Activated CD8-positive, alpha-beta memory T cell treated with anti-CD3 and anti-CD28 coated beads, Interleukin-2, amount 50 U/mL, for 1 hour (primary cell): ENCODE measurements at regions not wholly inside any gene's neighbourhood (a gene's known extent, or its start where the extent isn't known, plus 50 kb on each side); places are given as distances from the start of the nearest gene placed in this dataset.
"Not testable (repeated sequence)": the region's sequence is repeated elsewhere in the genome, so short reads cannot be mapped to it uniquely, and the experiment has no call there.

ENCODE experiments used
- DNase-seq: peaks from one replicate; pipeline ENCODE4 v3.0.0-alpha.2; 2020; ENCODE audit errors: extremely low read depth

DNA sequence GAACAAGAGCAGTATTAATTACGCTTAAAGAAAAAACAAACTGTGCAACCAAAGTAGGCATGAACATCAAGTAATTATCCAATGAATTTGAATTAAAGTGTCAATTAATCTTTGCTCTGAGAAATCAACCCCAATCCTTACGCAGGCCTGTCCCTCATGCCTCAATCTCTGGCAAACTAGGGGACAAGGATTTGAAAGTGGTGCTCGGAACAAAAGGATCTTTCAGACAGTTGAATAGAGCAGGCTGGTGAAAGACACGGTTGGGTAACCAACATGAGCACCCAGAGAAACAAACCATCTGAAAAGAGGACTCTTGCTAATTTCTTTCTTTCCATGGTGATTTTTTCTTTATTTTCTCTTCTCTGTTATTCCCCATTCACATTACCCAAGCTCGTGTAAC, 203.5 kb upstream of the PHF14 start:
- no peak for DNase-seq

- no peak for DNase-seq
These were observed 200.2 kb upstream of the PHF14 start for GRCh38 chr7:10773430-10773829.

DNA sequence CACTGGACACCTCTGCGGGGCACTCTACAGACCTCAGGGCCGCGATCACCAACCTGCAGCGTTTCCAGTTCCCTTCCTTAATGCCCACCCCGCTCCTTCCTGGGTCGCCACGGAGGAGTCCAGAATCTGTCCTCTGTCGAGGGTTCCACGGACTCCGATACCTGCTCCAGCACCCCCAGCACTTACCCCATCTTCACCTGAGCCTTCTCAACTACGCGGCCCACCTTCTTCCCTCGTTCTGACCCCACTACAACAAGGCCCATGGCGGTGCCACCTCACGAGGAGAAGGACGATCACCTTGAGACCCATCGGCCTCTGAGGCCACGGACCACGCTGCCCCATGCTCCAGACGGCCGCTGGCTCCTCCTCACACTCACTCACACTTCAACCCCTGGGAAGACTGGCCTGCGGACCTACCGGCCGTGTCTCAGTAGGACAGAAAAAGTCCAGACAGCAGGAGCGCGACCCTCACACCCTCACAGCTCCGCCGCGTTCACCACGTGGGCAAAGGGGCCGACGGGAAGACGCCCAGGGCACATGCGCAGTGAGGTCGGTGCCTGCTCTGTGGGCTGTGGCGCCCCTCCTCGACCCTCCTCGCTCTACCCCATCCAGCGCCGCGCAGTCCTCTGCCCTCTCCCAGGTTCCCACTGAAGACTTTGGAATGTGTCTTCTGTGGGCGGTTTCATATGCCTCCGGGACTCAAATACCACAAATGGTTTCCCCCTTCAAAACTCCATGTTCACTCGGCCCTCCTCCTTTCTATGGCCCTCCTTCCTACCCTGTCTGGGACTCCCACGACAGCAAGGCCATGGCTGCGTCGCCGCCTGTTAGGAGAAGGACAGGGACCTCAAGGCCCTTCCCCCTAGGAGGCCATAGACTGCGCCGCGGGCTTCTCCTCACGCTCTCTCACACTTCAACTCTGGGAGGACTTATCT, 193.9 kb upstream of the PHF14 start:
- DNase-seq = no peak

- DNase-seq = no peak
These were observed 193.3 kb upstream of the PHF14 start for GRCh38 chr7:10780400-10780747.

DNA sequence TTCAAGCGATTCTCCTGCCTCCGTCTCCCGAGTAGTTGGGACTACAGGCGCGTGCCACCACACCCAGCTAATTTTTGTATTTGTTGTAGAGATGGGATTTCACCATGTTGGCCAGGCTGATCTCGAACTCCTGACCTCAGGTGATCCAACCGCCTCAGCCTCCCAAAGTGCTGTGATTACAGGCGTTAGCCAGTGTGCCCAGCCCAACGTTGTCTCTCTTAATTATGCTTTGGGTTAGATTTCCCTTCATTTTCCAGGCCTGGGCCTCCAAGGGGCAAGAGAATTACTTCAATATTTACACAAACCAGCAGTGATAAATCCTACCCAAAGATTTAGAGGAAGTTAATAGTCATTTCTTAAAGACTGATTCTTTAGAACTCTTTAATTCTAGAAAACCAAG, 186.7 kb upstream of the PHF14 start:
- not testable (repeated sequence) for DNase-seq

- no peak for DNase-seq
These were observed 184.5 kb upstream of the PHF14 start for GRCh38 chr7:10789170-10789569.

- DNase-seq = no peak
These were observed 182.8 kb upstream of the PHF14 start for GRCh38 chr7:10790910-10791309.

DNA sequence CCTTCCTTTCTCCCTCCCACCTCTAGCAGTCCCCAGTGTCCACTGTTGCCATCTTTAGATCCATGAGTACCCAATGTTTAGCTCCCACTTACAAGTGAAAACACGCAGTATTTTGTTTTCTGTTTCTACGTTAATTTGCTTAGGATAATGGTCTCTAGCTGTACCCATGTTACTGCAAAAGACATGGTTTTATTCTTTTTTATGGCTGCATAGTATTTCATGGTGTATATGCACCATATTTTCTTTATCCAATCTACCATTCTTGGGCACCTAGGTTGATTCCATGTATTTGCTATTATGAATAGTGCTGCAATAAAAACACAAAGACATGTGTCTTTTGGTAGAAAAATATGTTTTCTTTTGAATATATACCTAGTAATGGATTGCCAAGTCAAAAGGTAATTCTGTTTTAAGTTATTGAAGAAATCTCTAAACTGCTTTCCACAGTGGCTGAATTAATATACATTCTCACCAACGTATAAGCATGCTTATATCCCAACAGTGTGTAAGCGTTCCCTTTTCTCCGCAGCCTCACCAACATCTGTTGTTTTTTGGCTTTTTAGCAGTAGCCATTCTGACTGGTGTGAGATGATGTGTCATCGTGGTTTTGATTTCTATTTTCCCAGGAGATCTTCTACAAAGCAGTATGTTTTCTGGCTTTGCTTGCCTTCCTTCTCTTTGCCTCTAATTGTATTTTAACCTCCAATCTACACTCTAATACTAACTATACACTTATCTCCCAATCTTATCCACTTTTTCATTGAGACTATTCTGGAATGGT, 179.5 kb upstream of the PHF14 start:
- no peak for DNase-seq

DNA sequence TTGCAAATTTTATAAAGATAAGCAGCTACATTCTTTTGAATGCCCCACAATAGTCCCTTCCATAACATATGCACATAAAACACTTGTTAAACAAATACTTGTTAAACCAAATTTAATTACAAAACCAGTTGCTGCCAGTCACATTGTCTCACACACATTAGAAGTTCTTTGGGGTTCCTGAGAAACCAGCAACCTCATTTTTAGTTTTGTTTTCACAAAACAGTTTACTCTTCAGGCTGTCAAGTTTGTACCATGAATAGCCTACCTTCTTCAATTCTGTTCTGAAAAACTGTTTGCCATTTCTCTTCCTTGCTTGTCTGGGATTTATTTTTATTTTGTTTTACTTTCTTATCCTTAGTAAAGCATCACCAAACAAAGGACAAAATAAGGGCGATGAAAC, 176.5 kb upstream of the PHF14 start:
- no peak for DNase-seq

DNA sequence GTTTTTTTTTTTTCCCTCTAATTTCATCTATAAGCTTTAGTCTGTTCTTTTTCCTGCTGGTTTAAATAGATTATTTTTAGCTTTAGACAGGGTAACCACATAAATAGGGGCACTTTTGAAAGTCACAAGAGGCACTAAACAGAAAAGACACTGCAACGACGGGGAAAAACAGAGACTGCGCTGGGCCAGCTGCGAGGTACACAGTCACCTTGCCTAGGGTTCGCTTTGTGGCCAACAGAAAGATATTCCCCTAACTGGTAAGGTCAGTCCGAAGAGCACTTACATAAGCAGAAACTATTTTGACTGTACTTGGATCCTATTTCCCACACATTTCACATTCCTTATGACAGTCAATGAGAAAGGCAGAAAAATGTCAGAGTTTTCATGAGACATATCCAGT, 175.6 kb upstream of the PHF14 start:
- DNase-seq = no peak

- DNase-seq = no peak
These were observed 174.2 kb upstream of the PHF14 start for GRCh38 chr7:10799475-10799874.

DNA sequence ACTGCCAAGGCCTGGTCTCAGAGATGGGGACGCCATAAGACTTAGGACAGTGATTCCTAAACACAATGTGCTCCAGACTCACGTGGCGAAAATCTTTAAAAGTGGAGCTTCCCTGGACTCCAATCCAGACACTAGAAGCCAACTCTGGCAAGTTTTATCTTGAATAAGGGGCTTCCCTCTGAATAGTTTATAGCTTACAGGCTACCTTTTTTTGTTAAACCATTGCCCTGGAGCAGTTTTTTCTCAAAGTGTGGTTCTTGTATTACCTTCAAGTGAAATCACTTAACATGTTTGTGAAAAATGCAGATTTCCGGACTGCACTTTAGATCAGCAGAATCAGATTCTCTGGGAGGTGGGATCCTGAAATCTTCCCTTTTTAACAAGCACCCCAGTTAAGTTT, 171.7 kb upstream of the PHF14 start:
- no peak for DNase-seq

GRCh38 chr7:10802526-10802925, 171.1 kb upstream of the PHF14 start:
- DNase-seq = no peak

GRCh38 chr7:10803720-10804119, 170.0 kb upstream of the PHF14 start:
- DNase-seq = no peak

DNA sequence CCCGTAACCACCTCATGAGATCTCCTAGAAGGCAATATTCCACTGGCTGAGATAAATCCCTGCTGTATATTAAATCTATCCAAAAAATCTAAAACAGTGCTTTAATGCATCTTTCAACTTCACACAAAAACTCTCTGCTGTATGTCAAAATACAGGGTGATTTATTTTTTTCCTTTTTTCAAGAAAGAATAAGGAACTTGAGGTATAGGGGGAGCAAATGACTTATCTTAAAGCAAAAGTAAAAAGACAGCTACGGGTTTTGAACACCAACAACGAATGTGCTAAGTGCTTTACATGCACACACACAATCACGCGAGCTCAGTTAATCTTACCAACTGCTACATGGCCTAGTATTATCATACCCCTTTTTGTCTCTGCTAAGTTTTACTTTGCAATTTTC, 168.9 kb upstream of the PHF14 start:
- no peak for DNase-seq

- no peak for DNase-seq
These were observed 158.1 kb upstream of the PHF14 start for GRCh38 chr7:10815546-10815945.

GRCh38 chr7:10821156-10821555, 152.5 kb upstream of the PHF14 start:
- no peak for DNase-seq

DNA sequence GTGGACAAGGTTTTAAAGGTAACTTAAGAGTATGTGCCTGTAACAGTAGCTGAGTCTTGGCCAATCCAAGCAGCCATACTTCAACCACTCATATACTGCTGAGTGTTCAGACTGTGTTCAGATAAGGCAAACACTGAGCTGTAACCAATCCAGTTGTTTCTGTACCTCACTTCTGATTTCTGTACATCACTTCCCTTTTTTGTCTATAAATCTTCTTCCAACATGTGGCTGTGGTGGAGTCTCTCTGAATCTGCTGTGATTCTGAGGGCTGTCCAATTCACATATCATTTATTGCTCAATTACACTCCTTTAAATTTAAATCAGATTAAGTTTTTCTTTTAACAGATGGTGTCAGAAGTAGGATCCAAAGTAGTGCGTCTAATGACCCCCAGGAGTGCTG, 149.5 kb upstream of the PHF14 start:
- no peak for DNase-seq

DNA sequence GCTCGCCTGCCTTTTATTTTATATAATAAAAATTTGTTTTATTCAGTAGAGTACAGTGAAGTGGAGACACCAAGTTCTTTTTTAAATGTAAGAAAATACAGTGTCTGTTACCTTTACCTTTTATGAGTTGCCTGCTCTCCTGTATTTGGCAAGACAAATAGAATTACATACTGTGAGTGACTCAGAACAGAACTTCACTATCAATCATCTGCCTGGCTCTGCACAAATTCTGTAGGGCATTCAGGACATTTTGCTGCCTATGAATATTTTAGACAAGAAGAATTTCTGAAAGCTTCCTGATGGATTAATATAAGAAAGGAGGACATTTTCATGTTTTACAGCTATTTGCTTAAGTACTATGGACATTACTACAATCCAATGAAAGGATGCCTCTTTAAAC, 135.4 kb upstream of the PHF14 start:
- no peak for DNase-seq

DNA sequence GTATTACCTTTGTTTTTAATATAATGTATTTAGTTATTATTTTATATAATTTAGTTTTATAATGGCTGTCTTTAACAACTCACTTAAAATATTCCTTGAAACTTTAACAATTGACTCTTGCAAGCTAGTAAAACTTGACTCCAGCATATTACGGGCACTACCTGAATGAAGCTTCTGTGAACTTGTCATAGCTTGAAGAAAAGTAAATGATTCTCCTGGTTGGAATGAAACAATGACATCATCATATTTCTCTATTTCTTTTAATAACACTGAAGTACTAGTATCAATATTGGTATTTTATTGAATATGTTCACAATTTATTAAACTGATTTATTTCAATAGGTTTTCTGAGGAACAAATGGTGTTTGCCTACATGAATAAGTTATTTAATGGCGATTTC, 128.4 kb upstream of the PHF14 start:
- DNase-seq = no peak

GRCh38 chr7:10855583-10855982, 118.1 kb upstream of the PHF14 start:
- DNase-seq = no peak

DNA sequence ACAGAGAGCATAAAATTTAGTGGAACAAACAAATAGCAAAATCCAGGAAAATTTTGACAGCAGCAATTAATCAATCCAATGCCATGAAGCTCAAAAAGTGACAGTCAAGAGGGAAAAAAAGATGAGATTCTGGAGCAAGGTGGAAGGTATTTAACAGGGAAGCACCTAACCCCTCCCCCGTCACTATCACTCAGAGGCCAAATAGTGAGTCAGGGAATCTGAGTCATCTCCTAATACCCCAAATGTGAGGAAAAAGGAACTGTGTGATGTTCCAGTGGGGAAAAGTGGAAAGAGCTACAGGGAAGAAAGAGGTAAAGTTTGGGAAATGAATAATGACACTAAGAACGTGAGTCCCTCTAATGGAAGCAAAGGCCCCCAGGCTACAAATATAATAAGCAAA, 113.2 kb upstream of the PHF14 start:
- no peak for DNase-seq

DNA sequence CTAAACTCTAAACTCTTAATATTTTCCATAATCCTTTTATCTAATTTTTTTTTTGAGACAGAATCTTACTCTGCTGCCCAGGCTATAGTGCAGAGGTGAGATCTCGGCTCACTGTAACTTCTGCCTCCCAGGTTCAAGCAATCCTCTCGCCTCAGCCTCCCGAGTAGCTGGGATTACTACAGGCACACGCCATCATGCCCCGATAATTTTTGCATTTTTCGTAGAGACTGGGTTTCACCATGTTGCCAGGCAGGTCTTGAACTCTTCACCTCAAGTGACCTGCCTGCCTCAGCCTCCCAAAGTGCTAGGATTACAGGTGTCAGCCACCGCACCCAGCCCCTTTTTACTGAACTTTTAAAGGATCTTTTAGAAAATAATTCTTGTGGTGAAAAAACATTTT, 110.2 kb upstream of the PHF14 start:
- no peak for DNase-seq
